HG03108 (cell line): ENCODE measurements at regions not wholly inside any gene's neighbourhood (a gene's known extent, or its start where the extent isn't known, plus 50 kb on each side); places are given as distances from the start of the nearest gene placed in this dataset.

Experiments used
- ATAC-seq: cut with Tn5 transposase; IDR thresholded peaks from one replicate; pipeline ENCODE4 v1.9.1; 2021; ENCODE audit warnings: moderate library complexity; ENCODE audit not compliant: unreplicated experiment

DNA sequence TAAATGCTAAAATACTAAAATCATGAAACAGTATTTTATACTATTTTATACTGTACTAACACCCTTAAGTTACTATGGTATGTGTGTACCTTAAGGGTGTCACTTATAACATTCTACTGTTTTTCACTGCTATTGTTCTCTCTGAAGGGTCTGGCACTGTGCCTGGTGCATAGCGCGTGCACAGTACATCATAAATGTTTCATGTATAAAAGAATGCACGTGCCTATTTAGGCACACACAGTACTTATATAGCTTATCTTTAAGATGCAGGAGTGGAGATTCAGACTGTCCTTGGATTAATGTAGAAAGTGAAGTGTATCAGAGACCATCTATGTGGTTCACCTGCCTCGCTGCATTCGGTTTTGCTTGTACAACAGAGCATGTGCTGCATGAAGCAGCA is 64.0 kb upstream of the SGK1 start:
- ATAC-seq, result no peak

DNA sequence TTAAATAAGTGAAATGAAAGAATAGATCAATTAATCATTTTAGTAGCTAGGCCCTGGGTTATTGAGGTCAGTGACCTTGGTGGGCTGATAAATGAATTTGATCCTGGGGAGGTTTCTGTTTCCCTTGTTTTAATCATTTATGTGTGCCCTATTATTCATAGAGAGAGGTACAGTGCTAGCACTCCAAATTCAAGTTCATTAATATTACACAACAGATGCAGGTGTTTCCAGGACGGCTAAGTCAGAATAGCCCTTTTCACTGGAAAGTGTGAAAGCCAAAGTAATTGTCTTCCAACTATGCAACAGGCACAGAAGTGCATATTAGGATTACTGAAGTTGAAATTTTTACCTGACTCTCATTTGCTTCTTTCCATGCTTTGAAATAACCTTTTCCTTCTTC is 61.7 kb upstream of the SGK1 start:
- ATAC-seq, result no peak

DNA sequence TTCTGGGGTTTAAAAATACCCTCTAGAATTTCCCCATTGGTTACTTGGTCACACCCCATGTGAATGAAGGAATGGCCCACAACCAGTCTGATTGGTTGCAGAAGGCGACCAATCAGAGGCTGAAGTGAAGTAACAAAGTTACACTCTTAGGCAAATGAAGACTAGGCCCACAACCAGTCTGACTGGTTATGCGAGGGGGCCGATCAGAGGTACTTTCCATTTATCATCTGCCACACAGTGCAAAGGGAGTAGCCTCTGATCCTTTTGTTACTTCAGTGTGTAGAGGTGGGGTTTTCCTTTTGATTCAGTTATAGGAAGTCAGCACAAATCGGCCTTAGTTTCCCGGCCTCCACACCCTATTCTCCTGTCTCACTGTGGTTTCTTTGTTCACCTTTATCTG is 61.2 kb upstream of the SGK1 start:
- ATAC-seq, result peak; percentile 81

DNA sequence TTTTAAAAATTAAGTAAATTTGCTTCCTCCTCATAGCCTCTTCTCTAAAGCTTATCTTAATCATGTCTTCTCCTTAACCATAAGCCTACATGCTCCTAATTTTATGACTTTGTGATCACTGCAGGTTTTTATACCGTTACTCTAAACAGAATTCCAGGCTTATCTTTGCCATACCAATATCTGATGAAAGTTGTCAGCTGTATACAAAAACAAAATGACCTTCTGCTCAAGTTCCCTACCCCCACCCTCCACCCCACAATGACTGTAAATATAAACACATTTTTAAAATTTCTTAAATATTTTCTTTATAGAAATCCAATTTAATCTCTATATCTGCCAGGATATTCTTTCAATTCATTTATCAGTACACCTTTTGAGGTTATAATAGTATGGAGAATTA is 60.5 kb upstream of the SGK1 start:
- no peak for ATAC-seq

DNA sequence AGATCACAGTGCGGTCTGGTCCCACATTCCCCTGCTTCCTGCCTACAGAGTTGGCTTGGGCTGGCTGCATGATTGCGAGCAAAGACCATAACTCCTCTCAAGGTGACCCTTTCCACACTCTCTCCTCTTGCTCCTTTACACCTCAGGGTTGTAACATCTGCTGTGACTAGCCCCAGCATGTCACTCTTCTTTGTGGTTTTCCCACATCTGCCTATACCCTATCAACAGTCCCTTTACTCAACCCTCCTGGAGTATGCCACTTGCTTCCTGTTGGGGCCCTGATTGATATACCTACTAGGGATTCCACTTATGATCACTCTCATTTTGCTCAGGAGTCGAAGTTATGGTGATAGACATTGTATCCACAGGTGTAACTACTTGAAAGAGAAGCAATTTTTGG is 58.9 kb upstream of the SGK1 start:
- ATAC-seq, result no peak

DNA sequence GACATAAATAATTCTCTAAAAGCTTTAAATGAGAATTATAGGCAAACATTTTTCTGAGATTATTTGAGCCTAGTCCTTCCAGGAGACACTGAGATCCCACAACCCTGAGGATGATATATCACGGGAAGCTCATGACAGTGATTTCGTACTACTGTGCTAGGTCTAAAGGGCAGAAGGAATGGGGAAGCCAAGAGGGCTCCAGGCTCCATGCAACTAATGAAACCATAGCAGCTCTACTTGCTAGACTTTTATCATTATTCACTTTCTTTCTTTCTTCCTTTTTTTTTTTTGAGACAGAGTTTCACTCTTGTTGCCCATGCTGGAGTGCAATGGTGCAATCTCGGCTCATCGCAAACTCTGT is 57.3 kb upstream of the SGK1 start:
- no peak for ATAC-seq

DNA sequence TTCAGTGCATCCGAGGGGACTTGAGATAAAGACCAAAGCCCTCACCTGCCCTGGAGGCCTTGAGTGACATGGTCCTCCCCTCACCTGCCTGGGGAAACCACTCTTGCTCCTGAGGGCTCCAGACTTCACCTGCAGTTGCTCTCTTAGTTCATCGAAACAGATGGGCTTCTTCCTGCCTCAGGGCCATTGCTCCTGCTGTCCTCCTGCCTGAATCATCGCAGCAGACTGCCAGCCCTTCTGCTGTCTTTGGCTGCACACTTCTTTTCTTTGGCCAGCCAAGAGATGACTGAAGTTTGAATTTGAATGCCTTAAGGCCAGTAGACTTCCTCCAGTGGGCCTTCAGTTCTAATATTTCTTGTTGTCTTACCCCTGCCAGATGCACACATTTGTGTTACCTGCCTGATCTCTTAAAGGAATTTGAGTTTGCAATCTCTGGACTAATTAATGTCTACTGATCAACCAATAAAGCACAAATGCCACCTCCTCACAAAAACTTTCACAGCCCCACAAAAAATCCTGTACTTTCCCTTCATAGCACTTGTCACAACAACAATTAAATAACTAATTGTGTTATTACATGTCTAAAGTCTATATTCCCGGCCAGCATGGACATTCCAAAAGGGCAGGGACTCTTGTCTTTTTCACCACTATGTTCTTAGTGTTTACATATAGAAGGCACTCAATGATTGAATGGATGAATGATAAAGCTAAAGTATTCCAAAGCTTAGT is 56.7 kb upstream of the SGK1 start:
- no peak for ATAC-seq

DNA sequence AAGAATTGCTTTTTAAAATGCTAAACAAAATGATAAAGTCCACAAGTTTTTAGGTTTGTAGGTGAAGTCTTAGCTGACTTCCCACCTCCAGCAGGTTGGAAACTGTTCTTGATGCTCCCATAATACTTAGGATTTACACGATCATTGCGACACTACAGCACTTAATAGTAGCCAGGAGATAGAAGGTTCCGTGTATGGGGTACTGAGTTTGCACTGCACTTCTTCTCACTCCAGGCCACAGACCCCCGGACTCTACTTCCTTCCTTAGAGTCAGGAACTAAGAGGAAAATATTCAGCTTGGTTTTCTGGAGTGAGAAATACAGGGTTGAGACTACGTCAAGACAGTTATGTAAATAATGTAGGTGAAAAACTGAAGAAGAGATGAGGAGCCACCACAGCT is 56.1 kb upstream of the SGK1 start:
- ATAC-seq, result no peak

DNA sequence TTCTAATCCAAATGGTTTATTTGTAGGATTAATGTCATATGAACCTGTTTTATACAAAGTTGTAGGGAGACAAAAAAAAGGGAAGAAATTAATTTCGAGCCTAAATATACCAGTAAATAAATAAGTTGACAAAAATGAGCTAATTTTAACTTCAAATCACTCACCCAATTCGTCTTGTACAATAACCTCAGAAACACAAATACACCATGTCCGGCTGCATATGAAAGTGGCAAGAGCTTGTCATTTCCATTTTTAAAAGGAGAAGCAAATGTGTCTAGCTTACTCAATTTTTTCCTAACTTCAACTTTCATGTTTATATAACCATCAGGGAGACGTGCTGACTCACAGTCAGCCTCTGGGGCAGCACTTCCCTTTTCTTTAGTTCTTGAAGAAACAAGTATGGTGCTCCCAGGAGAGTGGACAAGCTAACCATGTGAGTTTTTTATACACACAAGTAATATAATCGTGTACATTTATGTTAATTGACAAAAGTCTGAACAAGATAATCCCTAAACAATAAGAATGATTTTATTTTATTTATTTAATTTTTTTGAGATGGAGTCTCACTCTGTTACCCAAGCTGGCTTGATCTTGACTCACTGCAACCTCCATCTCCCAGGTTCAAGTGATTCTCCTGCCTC is 55.5 kb upstream of the SGK1 start:
- peak; percentile 89 for ATAC-seq

DNA sequence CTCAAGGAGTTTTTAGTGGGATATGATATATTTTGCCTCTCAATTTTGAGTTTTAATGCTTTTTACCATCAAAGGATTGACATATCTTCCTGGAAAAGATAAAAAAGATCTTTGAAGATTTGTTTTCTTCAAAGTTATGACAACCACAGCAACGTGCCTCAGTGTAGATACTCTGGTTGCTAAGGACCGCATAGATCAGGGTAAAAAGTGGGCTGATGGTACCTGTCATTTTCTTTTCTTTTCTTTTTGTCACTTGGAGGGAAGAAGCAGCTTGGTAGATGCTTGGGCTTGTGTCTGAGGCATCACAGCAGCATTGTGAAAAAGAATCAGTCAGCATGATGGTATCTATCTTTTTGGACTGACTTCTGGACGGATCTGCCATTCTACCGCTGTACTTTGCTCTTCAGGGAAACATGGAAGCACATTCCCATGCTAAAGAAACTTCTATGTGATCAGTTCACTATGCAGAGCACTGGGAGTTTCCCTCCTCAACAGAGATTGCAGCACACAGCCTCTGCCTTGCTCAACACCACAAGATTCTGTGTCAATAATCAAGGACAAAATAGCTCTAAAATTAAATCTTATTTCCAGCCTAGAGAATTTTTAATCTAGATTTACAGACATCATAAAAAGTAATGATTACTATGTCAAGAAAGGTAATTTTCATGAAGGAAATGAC is 54.8 kb upstream of the SGK1 start:
- no peak for ATAC-seq

DNA sequence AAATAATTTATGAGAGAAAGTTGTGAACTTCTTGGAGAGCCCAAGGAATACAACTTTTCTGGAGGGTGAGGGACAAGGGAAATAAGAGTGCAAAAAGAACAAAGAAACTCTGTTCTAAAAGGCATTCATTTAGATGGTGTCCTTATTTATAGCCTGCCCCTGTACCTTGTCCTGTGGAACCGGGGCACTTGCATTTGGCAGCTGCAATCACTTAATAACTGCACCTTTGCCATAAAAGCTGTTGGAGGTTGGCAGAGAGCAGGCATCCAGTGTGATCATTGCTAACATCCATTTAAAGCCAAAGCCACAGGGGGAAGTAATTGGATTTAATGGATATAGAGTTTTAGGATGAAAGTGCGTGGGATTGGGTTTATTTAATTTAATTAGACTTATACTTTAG is 50.8 kb upstream of the SGK1 start:
- no peak for ATAC-seq
